ENCODE measurements at regions not wholly inside any gene's neighbourhood (a gene's known extent, or its start where the extent isn't known, plus 50 kb on each side); places are given as distances from the start of the nearest gene placed in this dataset.

GRCh38 chr20:24737212-24737850 lies 211.7 kb upstream of the CST7 start:
- no peak for TF ChIP-seq CTCF (IDR thresholded peaks at IDR 0.05; ENCODE audit: low read depth, low read length, missing control alignments)
- no peak overlapping the region for H3K4me3 ChIP-seq (replicated peaks; ENCODE audit: low read depth, low read length)
- DNase-seq (ENCODE audit: extremely low read depth, low read depth), result no peak

- no peak for TF ChIP-seq CTCF (IDR thresholded peaks at IDR 0.05; ENCODE audit: low read depth, low read length, missing control alignments)
- H3K4me3 ChIP-seq (replicated peaks; ENCODE audit: low read depth, low read length), result no peak overlapping the region
- no peak for DNase-seq (ENCODE audit: extremely low read depth, low read depth)
Measured at GRCh38 chr20:24738058-24738775, 210.9 kb upstream of the CST7 start.

GRCh38 chr20:24738981-24739633 lies 210.0 kb upstream of the CST7 start:
- TF ChIP-seq CTCF (IDR thresholded peaks at IDR 0.05; ENCODE audit: low read depth, low read length, missing control alignments), result no peak
- no peak for DNase-seq (ENCODE audit: extremely low read depth, low read depth)
- no peak overlapping the region for H3K4me3 ChIP-seq (replicated peaks; ENCODE audit: low read depth, low read length)

- TF ChIP-seq CTCF (IDR thresholded peaks at IDR 0.05; ENCODE audit: low read depth, low read length, missing control alignments), result no peak
- no peak overlapping the region for H3K4me3 ChIP-seq (replicated peaks; ENCODE audit: low read depth, low read length)
- DNase-seq (ENCODE audit: extremely low read depth, low read depth), result no peak
Measured at GRCh38 chr20:24739746-24740145, 209.3 kb upstream of the CST7 start.

GRCh38 chr20:24741493-24742072 lies 207.5 kb upstream of the CST7 start:
- no peak overlapping the region for H3K4me3 ChIP-seq (replicated peaks; ENCODE audit: low read depth, low read length)
- TF ChIP-seq CTCF (IDR thresholded peaks at IDR 0.05; ENCODE audit: low read depth, low read length, missing control alignments), result no peak
- DNase-seq (ENCODE audit: extremely low read depth, low read depth), result no peak

- DNase-seq (ENCODE audit: extremely low read depth, low read depth), result no peak
- no peak for TF ChIP-seq CTCF (IDR thresholded peaks at IDR 0.05; ENCODE audit: low read depth, low read length, missing control alignments)
- no peak overlapping the region for H3K4me3 ChIP-seq (replicated peaks; ENCODE audit: low read depth, low read length)
Measured at GRCh38 chr20:24742436-24742835, 206.6 kb upstream of the CST7 start.

Data from HFF-Myc (cell line).